Pulmonary artery endothelial cell (primary cell): ENCODE measurements at regions not wholly inside any gene's neighbourhood (a gene's known extent, or its start where the extent isn't known, plus 50 kb on each side); places are given as distances from the start of the nearest gene placed in this dataset.
"Not testable (repeated sequence)": the region's sequence is repeated elsewhere in the genome, so short reads cannot be mapped to it uniquely, and the experiment has no call there.

Experiments
- DNase-seq: peaks from one replicate; pipeline ENCODE4 v3.0.0-alpha.2; 2011; ENCODE audit warnings: low read depth, low spot score

- no peak for DNase-seq
These were observed 184.3 kb downstream of the ADRA2A start for GRCh38 chr10:111261081-111261615.

- DNase-seq: no peak
These were observed 188.5 kb downstream of the ADRA2A start for GRCh38 chr10:111265341-111265740.

GRCh38 chr10:111266165-111266564, 189.3 kb downstream of the ADRA2A start:
- DNase-seq: no peak

- DNase-seq: no peak
These were observed 190.8 kb downstream of the ADRA2A start for GRCh38 chr10:111267673-111268072.

GRCh38 chr10:111273235-111273634, 196.4 kb downstream of the ADRA2A start:
- no peak for DNase-seq

GRCh38 chr10:111273635-111274034, 196.8 kb downstream of the ADRA2A start:
- no peak for DNase-seq

- no peak for DNase-seq
These were observed 198.3 kb downstream of the ADRA2A start for GRCh38 chr10:111275091-111275490.

GRCh38 chr10:111277661-111278060, 200.8 kb downstream of the ADRA2A start:
- DNase-seq: no peak

GRCh38 chr10:111278266-111278665, 201.4 kb downstream of the ADRA2A start:
- DNase-seq: no peak

GRCh38 chr10:111281516-111281915, 204.7 kb downstream of the ADRA2A start:
- DNase-seq: no peak

- no peak for DNase-seq
These were observed 212.6 kb downstream of the ADRA2A start for GRCh38 chr10:111289461-111289860.

GRCh38 chr10:111290649-111291048, 213.8 kb downstream of the ADRA2A start:
- no peak for DNase-seq

- no peak for DNase-seq
These were observed 219.0 kb downstream of the ADRA2A start for GRCh38 chr10:111295788-111296187.

GRCh38 chr10:111297351-111297848, 220.6 kb downstream of the ADRA2A start:
- no peak for DNase-seq

GRCh38 chr10:111298031-111298430, 221.2 kb downstream of the ADRA2A start:
- DNase-seq: no peak

GRCh38 chr10:111299037-111299436, 222.2 kb downstream of the ADRA2A start:
- DNase-seq: no peak

GRCh38 chr10:111303887-111304286, 227.1 kb downstream of the ADRA2A start:
- DNase-seq: no peak

GRCh38 chr10:111316722-111317212, 239.9 kb downstream of the ADRA2A start:
- no peak for DNase-seq

- no peak for DNase-seq
These were observed 243.0 kb downstream of the ADRA2A start for GRCh38 chr10:111319866-111320265.

- DNase-seq: no peak
These were observed 246.6 kb downstream of the ADRA2A start for GRCh38 chr10:111323389-111323966.

- not testable (repeated sequence) for DNase-seq
These were observed 255.3 kb downstream of the ADRA2A start for GRCh38 chr10:111332174-111332573.

GRCh38 chr10:111335826-111336225, 259.0 kb downstream of the ADRA2A start:
- DNase-seq: no peak

- DNase-seq: no peak
These were observed 261.2 kb downstream of the ADRA2A start for GRCh38 chr10:111338035-111338434.
